ENCODE measurements at regions not wholly inside any gene's neighbourhood (a gene's known extent, or its start where the extent isn't known, plus 50 kb on each side); places are given as distances from the start of the nearest gene placed in this dataset.
"Not testable (repeated sequence)": the region's sequence is repeated elsewhere in the genome, so short reads cannot be mapped to it uniquely, and the experiment has no call there.

GRCh38 chr6:141203902-141204575 is 928.7 kb upstream of the GJE1 start:
- DNase-seq: no peak

DNA sequence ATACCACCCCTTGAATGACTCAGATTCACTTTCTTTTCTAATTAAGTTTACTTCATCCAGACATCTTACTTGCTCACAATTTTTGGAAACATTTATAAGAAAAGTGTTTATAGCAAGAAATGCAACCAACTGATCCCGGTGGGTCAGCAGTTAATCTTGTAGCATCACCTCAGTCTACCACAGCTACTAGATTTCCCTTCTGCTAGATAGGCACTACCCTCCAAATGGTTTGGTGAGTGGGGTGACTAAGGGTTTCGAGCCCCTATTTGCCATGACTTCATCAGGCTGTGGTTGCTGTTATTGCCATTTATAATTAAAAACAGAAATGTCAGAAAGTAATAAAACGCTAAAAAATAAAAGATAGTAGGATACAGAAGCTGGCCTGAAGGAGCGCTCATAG is 930.1 kb upstream of the GJE1 start:
- DNase-seq: no peak

DNA sequence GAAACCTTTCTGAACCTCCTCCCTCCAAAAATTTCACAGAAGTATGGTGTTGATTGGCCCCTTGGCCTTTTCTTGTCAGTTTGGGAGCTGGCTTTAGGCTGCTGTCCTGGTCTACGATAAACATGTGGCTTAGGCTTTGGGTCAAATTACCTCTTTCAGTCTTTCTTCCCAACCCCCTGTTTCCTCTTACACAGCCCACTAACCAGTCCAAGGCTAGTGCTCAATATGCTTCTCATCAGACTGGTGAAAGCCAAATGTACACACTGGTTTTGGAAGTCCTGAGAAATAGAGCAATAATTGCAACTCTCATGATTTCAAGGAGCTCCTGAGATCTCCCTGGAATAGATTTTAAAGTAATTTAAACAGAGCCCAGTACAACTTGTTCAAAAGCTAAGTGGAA is 933.7 kb upstream of the GJE1 start:
- DNase-seq: no peak

DNA sequence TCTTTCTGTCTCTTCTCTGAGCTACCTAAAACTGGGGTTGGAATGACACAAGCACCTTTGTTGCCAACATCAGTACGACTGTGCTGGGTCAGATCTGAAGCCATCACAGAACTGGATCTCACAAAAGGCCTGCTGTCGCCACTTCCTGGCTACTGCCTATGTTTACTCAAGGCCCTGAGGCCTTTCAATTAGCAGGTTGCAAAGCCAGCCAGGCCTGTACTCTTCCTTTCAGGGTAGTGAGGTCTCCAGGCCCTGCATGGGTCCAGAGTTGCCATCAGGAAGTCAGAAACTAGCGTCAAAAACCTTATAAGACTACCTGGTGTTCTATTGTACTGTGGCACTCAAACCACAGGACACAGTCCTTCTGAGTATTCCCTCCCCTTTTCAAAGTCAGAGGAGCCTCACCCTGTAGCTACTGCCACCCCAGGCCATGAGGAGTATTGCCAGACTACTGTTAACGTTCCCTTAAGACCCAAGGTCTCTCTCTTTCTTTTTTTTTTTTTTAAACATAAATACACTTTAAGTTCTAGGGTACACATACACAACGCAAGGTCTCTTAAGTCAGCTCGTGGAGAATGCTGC is 937.4 kb upstream of the GJE1 start:
- peak; percentile 86 for DNase-seq

- no peak for DNase-seq
Observed at GRCh38 chr6:141183368-141183767, 949.4 kb upstream of the GJE1 start.

DNA sequence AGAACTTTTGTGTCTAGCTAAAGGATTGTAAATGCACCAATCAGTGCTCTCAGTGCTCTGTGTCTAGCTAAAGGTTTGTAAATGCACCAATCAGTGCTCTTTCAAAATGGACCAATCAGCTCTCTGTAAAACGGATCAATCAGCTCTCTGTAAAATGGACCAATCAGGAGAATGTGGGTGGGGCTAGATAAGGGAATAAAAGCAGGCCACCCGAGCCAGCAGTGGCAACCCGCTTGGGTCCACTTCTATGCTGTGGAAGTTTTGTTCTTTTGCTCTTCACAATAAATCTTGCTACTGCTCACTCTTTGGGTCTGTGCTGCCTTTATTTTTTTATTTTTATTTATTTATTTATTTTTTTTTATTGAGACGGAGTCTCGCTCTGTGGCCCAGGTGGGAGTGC is 957.3 kb upstream of the GJE1 start:
- DNase-seq: not testable (repeated sequence)

GRCh38 chr6:141174932-141175331 is 957.8 kb upstream of the GJE1 start:
- DNase-seq: no peak

- DNase-seq: no peak
Observed at GRCh38 chr6:141173529-141173928, 959.2 kb upstream of the GJE1 start.

- no peak for DNase-seq
Observed at GRCh38 chr6:141169419-141169818, 963.3 kb upstream of the GJE1 start.

DNA sequence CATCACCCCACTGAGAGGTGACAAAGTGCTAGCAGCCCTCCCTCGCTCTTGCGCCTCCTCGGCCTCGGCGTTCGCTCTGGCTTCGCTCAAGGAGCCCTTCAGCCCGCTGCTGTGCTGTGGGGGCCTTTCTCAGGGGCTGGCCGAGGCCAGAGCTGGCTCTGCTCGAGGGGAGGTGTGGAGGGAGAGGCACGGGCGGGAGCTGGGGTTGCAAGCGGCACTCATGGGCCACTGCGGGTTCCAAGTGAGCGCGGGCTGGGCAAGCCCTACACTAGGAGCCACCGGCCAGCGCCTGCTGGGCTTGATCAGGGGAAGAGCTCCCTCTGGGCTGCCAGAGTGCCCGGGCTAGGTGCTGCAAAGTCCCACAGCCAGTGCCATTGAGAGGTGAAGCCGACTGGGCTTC is 964.8 kb upstream of the GJE1 start:
- DNase-seq: no peak

DNA sequence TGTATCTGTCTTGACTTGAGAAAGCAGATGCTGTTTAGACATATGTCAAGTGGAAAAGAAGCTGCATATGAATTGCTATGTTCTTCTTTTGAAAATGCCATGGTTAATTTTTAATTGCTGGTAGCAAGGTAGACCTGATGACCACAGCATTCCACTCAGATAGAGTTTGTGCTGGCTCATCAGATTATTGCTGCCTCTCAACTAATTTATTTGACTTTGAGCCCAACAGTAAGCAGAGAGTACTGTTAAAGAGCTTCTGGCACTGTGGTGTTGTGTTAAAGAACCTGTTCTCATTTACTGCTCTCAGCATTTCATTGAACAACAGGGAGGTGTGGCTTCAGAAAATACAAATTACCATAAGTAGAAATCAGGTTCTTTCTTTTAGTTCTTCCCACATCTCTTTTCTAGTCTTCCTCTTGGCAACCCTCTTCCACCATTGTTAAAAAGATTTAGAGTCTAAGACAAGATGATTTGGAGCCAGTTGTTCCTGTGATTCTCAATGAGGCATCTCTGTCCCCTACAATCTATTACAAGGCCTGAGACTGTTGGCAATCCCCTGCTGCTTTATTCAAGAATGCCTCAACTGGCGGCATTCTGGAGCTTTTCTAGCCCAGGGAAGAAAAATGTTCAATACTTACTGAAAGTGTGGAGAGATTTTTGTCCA is 967.6 kb upstream of the GJE1 start:
- DNase-seq: no peak

DNA sequence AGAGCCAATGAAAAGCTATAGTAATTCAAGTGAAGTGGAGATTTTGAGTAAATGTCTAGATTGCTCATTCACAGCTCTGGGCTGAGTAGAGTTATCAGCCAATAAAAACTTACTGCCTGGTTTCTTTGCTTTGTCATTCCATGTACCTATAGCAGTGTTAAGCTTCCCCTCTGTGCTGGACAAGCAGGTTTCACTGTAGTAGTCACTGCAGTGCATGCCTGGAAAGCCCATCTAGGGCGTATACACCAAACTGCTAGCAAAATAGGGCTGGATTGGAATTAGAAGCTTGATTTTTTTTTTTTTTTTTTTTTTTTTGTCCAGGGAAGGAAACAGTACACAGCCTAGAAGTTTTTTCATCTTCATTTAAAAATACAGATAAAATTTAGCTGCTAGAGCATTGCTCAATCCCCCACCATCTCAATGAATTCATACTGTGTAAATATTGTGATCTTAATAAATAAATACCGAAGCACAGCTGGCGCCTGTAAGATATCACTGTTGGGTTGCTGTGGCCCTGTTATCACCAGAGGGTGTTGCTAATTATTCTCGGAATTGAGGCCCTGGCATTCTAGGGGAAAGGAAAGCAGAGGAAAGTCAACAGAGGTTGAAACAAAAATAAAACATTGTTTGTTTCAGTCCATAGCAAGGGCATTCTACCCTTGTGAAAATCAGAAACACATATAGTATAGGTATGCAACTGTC is 968.5 kb upstream of the GJE1 start:
- DNase-seq: no peak

DNA sequence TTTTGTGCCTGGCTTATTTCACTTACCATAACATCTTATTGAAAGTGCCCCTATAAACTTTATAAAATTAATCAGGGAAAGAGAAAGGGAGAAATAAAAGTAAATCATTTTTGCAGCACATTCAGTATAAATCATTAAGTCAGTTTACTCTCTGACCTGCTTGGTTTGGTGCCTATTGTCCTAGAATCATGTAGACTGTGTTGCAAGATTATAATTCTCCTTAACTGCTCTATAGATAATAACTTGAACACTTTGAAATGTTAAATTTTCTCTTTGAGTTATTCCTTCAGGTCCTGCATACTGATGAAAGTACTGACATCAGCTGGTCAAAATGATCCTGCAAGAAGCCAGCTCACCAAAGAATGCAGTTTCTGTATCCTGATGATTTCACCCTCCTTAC is 969.6 kb upstream of the GJE1 start:
- no peak for DNase-seq

- no peak for DNase-seq
Observed at GRCh38 chr6:141158740-141159139, 974.0 kb upstream of the GJE1 start.

DNA sequence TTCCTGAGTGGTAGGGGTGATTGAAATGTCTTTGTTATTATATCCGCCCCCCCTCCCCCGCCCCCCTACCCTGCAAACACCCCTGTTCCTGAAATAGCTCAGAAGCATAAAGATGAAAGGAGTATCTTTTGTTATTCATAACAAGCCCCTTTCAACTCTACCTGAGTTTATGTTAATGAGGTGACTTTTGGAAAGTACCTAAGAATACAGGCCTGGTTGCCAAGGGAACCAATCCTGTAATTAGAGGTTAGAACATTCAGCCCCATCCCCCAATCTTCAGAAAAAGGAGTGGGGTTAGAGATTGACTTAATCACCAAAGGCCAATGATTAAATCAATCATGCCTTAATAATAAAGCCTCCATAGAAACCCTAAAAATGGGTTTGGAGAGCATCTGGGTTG is 979.2 kb upstream of the GJE1 start:
- no peak for DNase-seq

GRCh38 chr6:141152951-141153350 is 979.8 kb upstream of the GJE1 start:
- DNase-seq: no peak

DNA sequence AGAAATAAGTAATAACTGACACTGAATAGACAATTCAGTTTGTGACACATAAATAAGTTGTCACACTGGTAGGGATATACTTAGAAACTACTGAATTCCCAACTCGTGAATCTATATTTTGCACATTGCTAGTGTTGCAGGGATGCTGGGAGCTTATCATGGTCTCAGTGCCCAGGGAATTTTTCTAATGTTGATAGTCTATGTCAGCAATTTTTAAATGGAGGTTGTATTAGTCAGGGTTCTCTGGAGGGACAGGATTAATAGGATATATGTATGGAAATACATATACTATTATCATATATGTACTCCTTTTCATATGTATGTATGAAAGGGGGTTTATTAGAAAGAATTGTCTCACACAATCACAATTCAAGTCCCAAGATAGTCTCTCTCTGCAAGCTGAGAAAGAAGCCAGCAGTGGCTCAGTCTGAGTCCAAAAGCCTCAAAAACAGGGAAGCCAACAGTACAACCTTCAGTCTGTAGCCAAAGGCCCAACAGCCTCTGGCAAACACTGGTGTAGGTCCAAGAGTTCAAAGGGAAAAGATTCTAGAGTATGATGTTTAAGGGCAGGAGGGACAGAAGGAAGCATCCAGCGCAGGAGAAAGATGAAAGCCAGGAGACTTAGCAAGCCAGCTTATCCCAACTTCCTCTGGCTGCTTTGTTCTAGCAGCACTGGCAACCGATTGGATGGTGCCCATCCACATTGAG is 980.9 kb upstream of the GJE1 start:
- no peak for DNase-seq

GRCh38 chr6:141141870-141142269 is 990.9 kb upstream of the GJE1 start:
- DNase-seq: no peak

DNA sequence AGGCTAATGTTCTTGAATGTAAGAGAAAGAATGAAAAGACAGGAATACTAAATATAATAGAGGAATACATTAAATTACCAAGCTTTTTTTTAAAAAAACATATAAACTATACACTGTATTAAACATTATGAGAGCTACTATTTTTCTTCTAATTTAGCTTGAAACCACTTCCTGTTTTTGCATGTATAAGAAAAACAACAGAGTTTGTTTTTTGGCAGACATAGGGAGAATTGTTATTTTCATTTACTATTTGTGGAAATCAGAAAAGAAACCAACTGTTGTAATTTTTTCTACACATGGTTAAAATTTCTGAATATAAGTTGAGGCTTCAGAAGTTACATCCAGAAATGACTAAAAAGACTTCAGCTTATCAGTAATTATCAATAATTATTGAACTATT is 991.8 kb upstream of the GJE1 start:
- DNase-seq: no peak

DNA sequence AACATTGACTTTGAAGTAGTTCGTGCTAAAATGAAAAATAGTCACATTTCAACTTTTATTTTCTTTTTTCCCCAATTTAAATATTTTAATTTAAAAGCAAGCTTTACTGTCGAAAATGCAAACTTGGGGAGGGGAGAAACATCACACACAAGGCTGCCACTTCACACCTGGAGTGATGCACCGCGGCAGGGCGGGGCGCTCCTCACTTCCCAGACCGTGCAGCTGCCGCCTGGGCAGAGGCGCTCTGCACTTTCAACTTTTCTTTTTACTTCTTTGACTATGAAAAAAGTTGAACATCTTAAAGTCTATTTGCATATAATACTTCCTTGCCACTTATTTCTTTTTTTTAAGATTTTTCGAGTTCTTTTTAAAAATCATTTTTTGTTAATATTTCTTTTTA is 993.3 kb upstream of the GJE1 start:
- DNase-seq: no peak

DNA sequence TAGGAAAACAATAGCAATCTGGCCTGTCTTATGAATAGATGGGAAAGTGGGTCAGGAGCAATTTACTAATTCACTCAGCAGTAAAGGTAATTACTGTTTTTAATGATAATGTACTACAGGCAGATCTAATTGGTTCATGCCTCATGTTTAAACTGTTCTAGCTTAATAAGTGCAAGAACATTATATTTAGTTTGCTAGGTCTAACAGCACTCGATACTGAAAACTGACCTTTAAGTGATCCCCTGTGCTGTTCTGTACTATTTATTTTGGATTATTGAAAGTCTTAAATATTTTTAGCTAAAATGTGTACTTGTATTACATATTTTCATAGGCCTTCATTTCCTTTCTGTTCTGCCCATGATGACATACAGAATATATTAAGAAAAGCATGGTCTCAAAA is 998.0 kb upstream of the GJE1 start:
- no peak for DNase-seq

GRCh38 chr6:141133836-141134235 is 998.9 kb upstream of the GJE1 start:
- DNase-seq: no peak

DNA sequence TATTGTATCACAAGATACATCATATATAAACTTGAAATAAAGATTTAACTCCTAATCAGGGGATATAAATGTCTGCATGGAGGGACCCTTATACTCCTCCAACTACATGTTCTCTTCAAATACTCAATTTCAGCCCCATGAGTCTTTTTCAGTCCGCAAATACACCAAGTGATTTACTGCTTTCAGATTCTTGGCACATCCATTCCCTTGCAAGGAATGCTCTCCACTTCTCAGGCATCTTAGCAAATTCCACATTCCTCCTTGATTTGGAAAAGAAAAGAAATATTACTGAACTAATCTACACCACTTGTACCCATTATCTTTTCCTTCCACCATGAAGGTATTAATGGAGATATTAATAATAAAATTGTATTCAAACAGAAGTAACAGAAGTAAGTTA is 999.4 kb upstream of the GJE1 start:
- no peak for DNase-seq
